HUDEP-2 (cell line): ENCODE measurements at regions not wholly inside any gene's neighbourhood (a gene's known extent, or its start where the extent isn't known, plus 50 kb on each side); places are given as distances from the start of the nearest gene placed in this dataset.

Source experiments
- DNase-seq, 76 experiments: peaks; one replicate each; lab custom pipeline; 2025; ENCODE audit not compliant: unreplicated experiment in 76 of 76; lab: John Stamatoyannopoulos, UW

GRCh38 chr4:41452484-41453225 lies 85.3 kb upstream of the LIMCH1 start:
- DNase-seq = no peak

GRCh38 chr4:41454423-41454822 lies 83.5 kb upstream of the LIMCH1 start:
- DNase-seq = no peak

- DNase-seq = no peak
Measured at GRCh38 chr4:41455206-41455605, 82.8 kb upstream of the LIMCH1 start.

- no peak for DNase-seq
Measured at GRCh38 chr4:41456559-41457101, 81.3 kb upstream of the LIMCH1 start.

- no peak for DNase-seq
Measured at GRCh38 chr4:41458689-41459088, 79.3 kb upstream of the LIMCH1 start.

GRCh38 chr4:41460641-41461040 lies 77.3 kb upstream of the LIMCH1 start:
- no peak for DNase-seq

- no peak for DNase-seq
Measured at GRCh38 chr4:41461780-41462307, 76.1 kb upstream of the LIMCH1 start.

GRCh38 chr4:41465146-41465761 lies 72.7 kb upstream of the LIMCH1 start:
- DNase-seq = no peak

GRCh38 chr4:41466249-41466648 lies 71.7 kb upstream of the LIMCH1 start:
- peak in 1 of 76 experiments; percentile 2 for DNase-seq

- no peak for DNase-seq
Measured at GRCh38 chr4:41468122-41468521, 69.8 kb upstream of the LIMCH1 start.

GRCh38 chr4:41471126-41472071 lies 66.6 kb upstream of the LIMCH1 start:
- no peak for DNase-seq

GRCh38 chr4:41472081-41472480 lies 65.9 kb upstream of the LIMCH1 start:
- DNase-seq = no peak

- DNase-seq = no peak
Measured at GRCh38 chr4:41473176-41473575, 64.8 kb upstream of the LIMCH1 start.

GRCh38 chr4:41475402-41475801 lies 62.6 kb upstream of the LIMCH1 start:
- no peak for DNase-seq

- no peak for DNase-seq
Measured at GRCh38 chr4:41476310-41476885, 61.6 kb upstream of the LIMCH1 start.

- no peak for DNase-seq
Measured at GRCh38 chr4:41477181-41477905, 60.6 kb upstream of the LIMCH1 start.

GRCh38 chr4:41478518-41478917 lies 59.4 kb upstream of the LIMCH1 start:
- no peak for DNase-seq

GRCh38 chr4:41480896-41481311 lies 57.1 kb upstream of the LIMCH1 start:
- no peak for DNase-seq

GRCh38 chr4:41483771-41484170 lies 54.2 kb upstream of the LIMCH1 start:
- DNase-seq = no peak

- no peak for DNase-seq
Measured at GRCh38 chr4:41485041-41485440, 52.9 kb upstream of the LIMCH1 start.
